Large intestine (tissue), 3 donors: ENCODE measurements at regions not wholly inside any gene's neighbourhood (a gene's known extent, or its start where the extent isn't known, plus 50 kb on each side); places are given as distances from the start of the nearest gene placed in this dataset.
"Not testable (repeated sequence)": the region's sequence is repeated elsewhere in the genome, so short reads cannot be mapped to it uniquely, and the experiment has no call there.

Experiments
- DNase-seq, 2 donors: peaks; one replicate each; pipeline versions ENCODE4 v3.0.0 to v3.0.0-alpha.2; 2013
- H3K27ac ChIP-seq: one replicate; pipeline ENCODE4 v1.5.1; 2013; ENCODE audit warnings: low read length
- H3K27me3 ChIP-seq: 2 replicates; pipeline ENCODE4 v1.6.1; 2013; ENCODE audit warnings: low read length; ENCODE audit not compliant: control insufficient read depth, insufficient read depth
- H3K36me3 ChIP-seq: 2 replicates; pipeline ENCODE4 v1.6.1; 2013; ENCODE audit warnings: low read length; ENCODE audit not compliant: control insufficient read depth, insufficient read depth
- H3K4me1 ChIP-seq: one replicate; pipeline ENCODE4 v1.6.1; 2013; ENCODE audit warnings: low read length; ENCODE audit not compliant: control insufficient read depth, insufficient read depth
- H3K4me3 ChIP-seq: one replicate; pipeline ENCODE4 v1.5.1; 2013; ENCODE audit warnings: low read length
- H3K9me3 ChIP-seq: one replicate; pipeline ENCODE4 v1.6.1; 2013; ENCODE audit warnings: mild to moderate bottlenecking, low read depth, low read length, moderate library complexity; ENCODE audit not compliant: control insufficient read depth
- WGBS: methylation state at CpG from one replicate; pipeline ENCODE4 v1.1.5; 2013; ENCODE audit warnings: low lambda C conversion rate; ENCODE audit not compliant: insufficient coverage; 5-methylcytosine and 5-hydroxymethylcytosine counted together

DNA sequence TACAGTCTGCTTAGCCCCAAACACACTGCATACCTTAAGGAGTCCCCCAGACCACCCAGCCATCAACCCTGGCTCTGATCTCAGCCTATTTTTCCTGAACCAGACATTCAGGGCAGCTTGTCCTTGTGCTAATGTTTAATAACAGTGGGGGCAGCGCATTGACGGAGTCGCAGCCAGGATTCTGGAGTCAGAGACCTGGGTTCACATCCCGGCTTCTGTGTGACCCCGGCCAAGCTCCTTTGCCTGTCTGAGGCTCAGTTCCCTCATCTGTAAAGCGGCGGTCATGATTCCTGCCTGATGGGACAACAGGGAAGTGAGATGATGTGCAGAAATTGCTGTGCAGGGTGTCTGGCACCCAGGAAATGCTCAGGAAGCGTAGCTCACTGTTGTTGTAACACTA, 63.1 kb downstream of the MATN1 start:
- no CpG with 5 or more reads among the region's 8 CpGs for WGBS
- DNase-seq, result no peak
- no peaks in the 10 kb centered on the region for H3K4me1 ChIP-seq

DNA sequence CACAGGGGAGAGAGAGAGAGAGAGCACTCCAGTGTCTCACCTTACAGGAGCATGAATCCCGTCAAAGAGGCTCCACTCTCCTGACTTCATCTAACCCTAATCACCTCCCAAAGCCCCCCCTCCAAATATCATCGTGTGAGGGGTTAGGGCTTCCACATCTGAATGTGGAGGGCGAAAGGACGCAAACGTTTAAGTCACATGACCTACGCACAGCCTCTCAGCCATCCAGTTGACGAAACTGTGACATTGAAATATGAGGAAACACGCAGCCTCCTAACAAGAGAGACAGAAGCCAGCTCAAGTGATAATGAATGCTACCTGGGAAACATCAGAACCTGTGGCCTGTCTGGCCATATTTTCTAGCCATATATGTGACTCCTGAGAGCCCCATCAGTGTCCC, 63.7 kb downstream of the MATN1 start:
- H3K27me3 ChIP-seq, result peaks cover 9% of the 10 kb centered on the region
- no peak overlapping the region for H3K27ac ChIP-seq
- no peaks in the 10 kb centered on the region for H3K4me1 ChIP-seq
- no CpG with 5 or more reads among the region's 8 CpGs for WGBS
- no peaks in the 10 kb centered on the region for H3K9me3 ChIP-seq
- no peak overlapping the region for H3K4me3 ChIP-seq
- no peaks in the 10 kb centered on the region for H3K36me3 ChIP-seq
- DNase-seq, result no peak

More for the DNA sequence above, 63.1 kb downstream of the MATN1 start:
- H3K9me3 ChIP-seq, result no peaks in the 10 kb centered on the region
- no peak overlapping the region for H3K4me3 ChIP-seq
- H3K36me3 ChIP-seq, result no peaks in the 10 kb centered on the region
- peaks cover 9% of the 10 kb centered on the region for H3K27me3 ChIP-seq
- H3K27ac ChIP-seq, result no peak overlapping the region

DNA sequence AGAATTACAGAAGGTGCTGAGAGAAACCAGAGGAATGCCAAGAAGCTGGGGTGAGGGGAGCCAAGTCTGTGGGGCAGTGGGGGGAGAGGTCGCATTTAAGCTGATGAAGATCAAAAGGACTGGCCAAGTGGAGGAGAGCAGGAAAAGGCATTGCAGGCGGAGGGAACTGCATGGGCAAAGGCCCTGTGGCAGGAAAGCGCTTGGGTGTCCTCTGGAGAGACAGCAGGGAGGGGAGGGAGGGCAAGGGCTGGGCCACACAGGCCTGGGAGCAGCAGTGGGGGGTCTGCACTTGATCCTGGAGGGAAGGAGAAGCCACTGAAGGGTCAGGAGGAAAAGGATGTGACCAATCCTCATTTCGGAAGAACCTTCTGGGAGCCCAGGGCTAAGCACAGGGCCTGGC, 65.0 kb downstream of the MATN1 start:
- DNase-seq, H3K36me3 ChIP-seq, H3K4me3 ChIP-seq, H3K9me3 ChIP-seq, H3K27me3 ChIP-seq, H3K27ac ChIP-seq, H3K4me1 ChIP-seq: not testable (repeated sequence)
- whole genome bisulfite sequencing, result 63% methylated on average over 1 of the region's 4 CpGs

DNA sequence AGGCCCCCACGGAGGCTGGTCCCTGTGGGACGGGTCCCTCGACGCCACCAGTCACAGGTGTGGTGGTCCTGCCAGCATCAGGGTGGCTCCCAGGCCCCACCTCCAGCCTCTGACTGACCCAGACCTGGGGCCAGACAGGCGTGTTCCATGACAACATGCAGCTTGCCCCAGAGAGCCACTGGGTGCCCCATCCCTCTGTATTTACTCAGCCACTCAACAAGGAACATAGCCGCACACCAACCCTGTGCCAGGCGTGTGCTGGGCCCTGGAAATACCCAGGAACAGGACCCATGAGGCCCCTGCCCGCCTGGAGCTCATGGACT, 65.4 kb downstream of the MATN1 start:
- H3K27ac ChIP-seq, result no peak overlapping the region

DNA sequence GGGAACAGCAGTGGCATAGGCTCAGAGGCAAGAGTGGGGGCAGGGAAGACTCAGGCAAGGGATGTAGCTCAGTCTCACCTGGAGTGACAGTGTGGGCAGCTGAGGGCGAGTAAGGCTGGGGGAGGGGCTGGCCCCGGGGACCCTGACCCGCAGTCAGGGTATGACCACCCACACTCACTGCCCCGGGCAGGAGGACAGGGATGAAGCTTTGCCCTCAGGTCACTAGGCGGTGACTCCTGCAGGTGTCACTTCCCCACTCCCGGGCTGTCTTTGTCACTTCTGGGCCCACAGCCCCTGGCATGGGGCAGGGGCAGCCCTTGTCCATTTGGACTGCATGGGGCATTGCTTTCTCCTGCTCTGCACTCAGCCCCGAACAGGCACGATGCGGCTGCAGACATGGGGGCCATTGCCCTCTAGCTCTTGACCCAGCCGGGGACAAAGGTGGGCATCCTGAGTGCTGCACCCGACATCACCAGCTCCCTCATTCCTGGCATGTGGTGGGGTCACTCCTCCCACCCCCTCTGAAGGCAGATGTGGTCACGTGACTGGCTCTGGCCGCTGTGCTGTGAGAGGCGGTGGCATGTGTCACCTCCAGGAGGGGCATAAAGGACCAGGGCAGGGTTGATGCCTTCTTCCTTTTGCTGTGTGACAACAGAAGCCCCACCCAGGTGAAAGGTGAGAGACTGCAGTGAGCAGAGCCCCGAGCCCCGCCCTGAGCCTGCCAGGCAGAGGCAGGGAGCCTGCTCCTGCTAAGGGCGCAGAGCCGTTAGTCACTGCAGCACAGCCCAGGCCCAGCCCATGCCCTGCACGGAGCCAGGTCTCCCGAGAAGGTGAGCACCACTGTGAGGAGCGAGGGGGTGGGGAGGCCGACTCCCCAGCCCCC, 66.0 kb downstream of the MATN1 start:
- no peaks in the 10 kb centered on the region for H3K4me1 ChIP-seq
- H3K27me3 ChIP-seq, result peaks cover 7% of the 10 kb centered on the region
- no peaks in the 10 kb centered on the region for H3K36me3 ChIP-seq
- WGBS, result no CpG with 5 or more reads among the region's 22 CpGs
- H3K27ac ChIP-seq, result no peak overlapping the region
- peak in 1 of 2 donors; percentile 12 for DNase-seq
- no peaks in the 10 kb centered on the region for H3K9me3 ChIP-seq
- no peak overlapping the region for H3K4me3 ChIP-seq

More for the DNA sequence above, 65.4 kb downstream of the MATN1 start:
- WGBS, result no CpG with 5 or more reads among the region's 8 CpGs
- Histone ChIP-seq H3K9me3 (no peaks in the 10 kb centered on the region), H3K4me1 (no peaks in the 10 kb centered on the region), H3K4me3 (no peak overlapping the region), H3K27me3 (peaks cover 7% of the 10 kb centered on the region), H3K36me3 (no peaks in the 10 kb centered on the region)
- no peak for DNase-seq

DNA sequence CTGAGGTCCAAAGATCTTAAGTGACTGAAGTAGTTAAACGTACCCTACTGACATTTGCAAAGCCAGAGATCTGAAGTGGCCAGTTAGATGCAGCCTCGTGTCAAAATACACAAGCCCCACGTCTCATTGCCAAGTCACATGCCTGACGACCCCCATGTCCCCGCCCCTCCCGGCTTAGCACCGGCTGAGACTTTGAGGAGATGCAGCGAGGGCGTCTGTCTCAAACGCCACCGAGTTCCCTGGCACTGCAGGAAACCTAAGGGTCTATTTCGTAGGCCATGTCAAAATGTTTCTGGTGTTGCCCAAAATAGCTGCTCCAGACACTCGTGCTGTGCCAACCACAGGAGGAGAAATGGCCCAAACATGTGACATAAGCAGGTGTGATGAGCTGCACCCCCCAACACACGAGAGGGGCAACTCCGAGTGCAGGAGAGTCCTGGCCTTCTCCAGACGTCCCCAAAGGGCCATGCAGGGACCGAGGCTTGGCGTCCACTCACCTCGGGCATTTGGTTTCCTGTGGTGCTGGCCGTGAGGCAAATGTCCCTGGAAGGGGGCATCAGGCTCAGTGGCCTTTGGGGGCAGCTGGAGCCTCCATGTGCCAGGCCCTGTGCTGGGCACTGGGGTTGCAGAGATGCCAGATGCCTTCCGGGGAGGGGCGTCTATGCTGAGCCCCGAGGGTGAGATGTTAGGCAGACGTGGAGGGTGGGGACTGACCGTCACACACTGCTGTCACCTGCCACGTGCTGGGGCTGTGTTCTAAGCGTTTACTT, 67.0 kb downstream of the MATN1 start:
- Histone ChIP-seq H3K4me3 (no peak overlapping the region), H3K27me3 (peaks cover 7% of the 10 kb centered on the region), H3K27ac (no peak overlapping the region), H3K9me3 (no peaks in the 10 kb centered on the region), H3K4me1 (no peaks in the 10 kb centered on the region), H3K36me3 (no peaks in the 10 kb centered on the region)
- DNase-seq, result no peak
- no CpG with 5 or more reads among the region's 27 CpGs for WGBS

DNA sequence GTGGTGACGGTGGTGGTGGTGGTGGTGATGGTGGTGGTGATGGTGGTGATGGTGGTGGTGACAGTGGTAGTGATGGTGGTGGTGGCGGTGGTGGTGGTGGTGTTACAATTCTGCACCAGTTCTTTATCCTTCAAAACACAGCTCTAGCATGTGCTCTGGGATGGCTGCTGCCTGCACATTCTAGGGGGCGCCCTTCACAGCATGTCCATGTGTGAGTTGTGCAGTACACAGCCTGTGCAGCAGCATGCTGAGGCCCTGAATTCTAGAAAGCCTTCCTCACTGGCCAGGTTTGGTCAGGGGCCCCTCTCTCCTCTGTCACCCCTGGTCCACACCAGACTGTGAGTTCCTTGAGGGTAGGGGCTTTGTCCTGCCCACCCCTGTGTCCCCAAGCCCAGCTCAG, 67.7 kb downstream of the MATN1 start:
- no peak for DNase-seq
- Histone ChIP-seq H3K4me1 (no peaks in the 10 kb centered on the region), H3K4me3 (no peak overlapping the region), H3K27me3 (peaks cover 10% of the 10 kb centered on the region), H3K36me3 (no peaks in the 10 kb centered on the region), H3K27ac (no peak overlapping the region), H3K9me3 (no peaks in the 10 kb centered on the region)
- WGBS, result no CpG with 5 or more reads among the region's 3 CpGs

DNA sequence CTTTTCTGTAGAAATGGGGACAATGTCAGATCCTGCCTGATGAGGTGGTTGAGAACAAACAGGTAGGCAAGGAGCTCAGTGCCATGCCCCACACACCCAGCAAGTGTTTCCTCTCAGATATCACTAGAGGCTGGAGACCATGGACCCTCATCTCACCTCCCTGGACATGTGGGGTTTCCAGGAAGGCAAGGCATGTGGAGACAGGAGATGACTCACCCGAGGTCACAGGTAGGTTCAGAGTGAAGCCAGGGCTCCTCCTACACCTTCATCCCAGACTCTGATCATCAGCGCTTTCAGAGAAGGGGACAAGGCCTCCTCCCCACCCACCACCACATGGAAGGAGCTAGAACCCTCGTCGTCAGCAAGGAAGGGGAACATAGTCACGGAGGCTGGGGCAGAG, 69.2 kb downstream of the MATN1 start:
- peaks cover 7% of the 10 kb centered on the region for H3K27me3 ChIP-seq

DNA sequence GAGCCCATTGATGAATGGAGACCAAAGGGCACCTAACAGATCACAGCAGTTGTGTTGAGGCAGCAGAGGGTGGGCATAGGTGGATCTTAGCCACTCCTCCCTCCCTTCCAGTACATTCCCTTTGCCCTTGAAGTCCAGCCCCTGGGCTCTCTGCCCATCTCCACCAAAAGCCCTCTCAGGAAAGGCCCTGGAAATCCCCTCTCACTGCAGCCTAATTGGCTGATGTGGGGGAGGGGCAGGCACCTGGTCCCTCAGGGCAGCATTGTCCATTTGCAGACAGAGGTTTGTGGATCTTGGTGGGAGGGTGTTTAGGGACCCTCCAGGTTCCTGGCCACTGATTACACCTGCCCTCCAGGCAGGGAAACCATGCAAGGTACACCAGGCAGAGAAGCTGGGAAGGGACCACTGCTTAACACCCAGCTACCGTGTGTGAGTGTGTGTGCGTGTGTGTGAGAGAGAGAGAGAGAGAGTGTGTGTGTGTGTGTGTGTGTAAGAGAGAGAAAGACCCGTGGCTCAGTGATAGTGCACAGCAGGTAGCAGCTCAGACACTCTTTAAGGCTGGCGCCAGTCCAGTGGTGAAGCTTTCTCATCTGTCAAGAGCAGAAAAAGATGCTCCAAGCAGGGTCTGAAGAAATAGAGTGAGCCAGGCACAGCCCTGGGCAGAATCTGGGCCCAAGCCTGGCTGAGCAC, 71.1 kb downstream of the MATN1 start:
- no peak for DNase-seq
- Histone ChIP-seq H3K27me3 (peaks cover 3% of the 10 kb centered on the region), H3K4me3 (no peak overlapping the region), H3K27ac (no peak overlapping the region), H3K9me3 (no peaks in the 10 kb centered on the region), H3K36me3 (no peaks in the 10 kb centered on the region), H3K4me1 (no peaks in the 10 kb centered on the region)
- WGBS, result no CpG with 5 or more reads among the region's 4 CpGs

More for the DNA sequence above, 69.2 kb downstream of the MATN1 start:
- Histone ChIP-seq H3K4me1 (no peaks in the 10 kb centered on the region), H3K36me3 (no peaks in the 10 kb centered on the region), H3K27ac (no peak overlapping the region), H3K9me3 (no peaks in the 10 kb centered on the region), H3K4me3 (no peak overlapping the region)
- no CpG with 5 or more reads among the region's 5 CpGs for WGBS
- no peak for DNase-seq

DNA sequence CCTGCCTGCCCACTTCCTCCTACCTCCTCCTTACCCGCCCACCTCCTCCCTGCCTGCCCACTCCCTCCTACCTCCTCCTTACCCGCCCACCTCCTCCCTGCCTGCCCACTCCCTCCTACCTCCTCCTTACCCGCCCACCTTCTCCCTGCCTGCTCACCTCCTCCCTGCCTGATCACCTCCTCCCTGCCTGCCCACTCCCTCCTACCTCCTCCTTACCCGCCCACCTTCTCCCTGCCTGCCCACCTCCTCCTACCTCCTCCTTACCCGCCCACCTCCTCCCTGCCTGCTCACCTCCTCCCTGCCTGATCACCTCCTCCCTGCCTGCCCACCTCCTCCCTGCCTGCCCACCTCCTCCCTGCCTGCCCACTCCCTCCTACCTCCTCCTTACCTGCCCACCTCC, 72.0 kb downstream of the MATN1 start:
- H3K4me3 ChIP-seq, DNase-seq, H3K27me3 ChIP-seq, H3K36me3 ChIP-seq, H3K27ac ChIP-seq, H3K9me3 ChIP-seq, H3K4me1 ChIP-seq: not testable (repeated sequence)
- WGBS, result 51% methylated on average over 2 of the region's 5 CpGs
